ENCODE measurements at regions not wholly inside any gene's neighbourhood (a gene's known extent, or its start where the extent isn't known, plus 50 kb on each side); places are given as distances from the start of the nearest gene placed in this dataset.

DNA sequence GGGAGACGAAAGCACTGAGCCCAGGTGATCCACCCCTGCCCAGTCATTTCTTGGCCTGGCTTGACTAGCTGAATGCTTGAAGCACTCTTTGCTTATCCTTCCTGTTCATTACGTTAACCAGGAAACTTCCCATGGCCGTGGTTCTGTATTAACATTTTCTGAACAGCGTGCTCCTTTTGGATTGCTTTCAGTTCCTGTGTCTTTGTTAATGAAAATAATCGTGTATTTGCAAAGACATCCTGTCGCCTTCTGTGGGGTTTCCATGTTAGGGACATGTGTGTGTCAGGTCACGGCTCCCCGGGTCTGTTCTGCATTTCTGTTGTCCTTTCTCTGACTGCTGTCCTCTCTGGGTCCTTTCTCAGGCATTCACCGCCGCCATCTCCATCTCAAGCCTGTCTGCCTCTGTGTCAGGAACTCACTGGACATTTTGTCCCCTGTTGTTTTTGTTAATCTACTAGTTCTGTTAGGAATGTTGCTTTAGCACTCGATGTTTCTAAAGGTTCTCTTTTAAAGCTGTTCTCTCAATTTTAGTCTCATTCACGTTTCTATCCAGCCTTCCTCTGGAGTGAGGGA, 434.1 kb upstream of the HS6ST1 start:
- TF ChIP-seq, protein P1, sequence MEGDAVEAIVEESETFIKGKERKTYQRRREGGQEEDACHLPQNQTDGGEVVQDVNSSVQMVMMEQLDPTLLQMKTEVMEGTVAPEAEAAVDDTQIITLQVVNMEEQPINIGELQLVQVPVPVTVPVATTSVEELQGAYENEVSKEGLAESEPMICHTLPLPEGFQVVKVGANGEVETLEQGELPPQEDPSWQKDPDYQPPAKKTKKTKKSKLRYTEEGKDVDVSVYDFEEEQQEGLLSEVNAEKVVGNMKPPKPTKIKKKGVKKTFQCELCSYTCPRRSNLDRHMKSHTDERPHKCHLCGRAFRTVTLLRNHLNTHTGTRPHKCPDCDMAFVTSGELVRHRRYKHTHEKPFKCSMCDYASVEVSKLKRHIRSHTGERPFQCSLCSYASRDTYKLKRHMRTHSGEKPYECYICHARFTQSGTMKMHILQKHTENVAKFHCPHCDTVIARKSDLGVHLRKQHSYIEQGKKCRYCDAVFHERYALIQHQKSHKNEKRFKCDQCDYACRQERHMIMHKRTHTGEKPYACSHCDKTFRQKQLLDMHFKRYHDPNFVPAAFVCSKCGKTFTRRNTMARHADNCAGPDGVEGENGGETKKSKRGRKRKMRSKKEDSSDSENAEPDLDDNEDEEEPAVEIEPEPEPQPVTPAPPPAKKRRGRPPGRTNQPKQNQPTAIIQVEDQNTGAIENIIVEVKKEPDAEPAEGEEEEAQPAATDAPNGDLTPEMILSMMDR (CRISPR knock-in tag; IDR thresholded peaks at IDR 0.05) = no peak
- TF ChIP-seq FOXC1 (CRISPR knock-in tag; IDR thresholded peaks at IDR 0.05; ENCODE audit: borderline replicate concordance) = no peak
- no peak for TF ChIP-seq NCOR1 (IDR thresholded peaks at IDR 0.05; ENCODE audit: borderline replicate concordance, low read length)
- no peak for TF ChIP-seq TBX3 (IDR thresholded peaks at IDR 0.05; ENCODE audit: borderline replicate concordance)
- TF ChIP-seq NONO (IDR thresholded peaks at IDR 0.05) = no peak
- no peak for TF ChIP-seq NONO (CRISPR knock-in tag; conservative IDR thresholded peaks at IDR 0.05)
- no peak for TF ChIP-seq MTA1 (CRISPR knock-in tag; IDR thresholded peaks at IDR 0.05; ENCODE audit: borderline replicate concordance)
